NCI-H345 (cell line): ENCODE measurements at regions not wholly inside any gene's neighbourhood (a gene's known extent, or its start where the extent isn't known, plus 50 kb on each side); places are given as distances from the start of the nearest gene placed in this dataset.
A peak's percentile ranks its signal among the peaks of the same experiment; 100 is the strongest.
"Not testable (repeated sequence)": the region's sequence is repeated elsewhere in the genome, so short reads cannot be mapped to it uniquely, and the experiment has no call there.

Experiments
- DNase-seq: peaks from one replicate; lab custom pipeline; 2025; lab: John Stamatoyannopoulos, UW

DNA sequence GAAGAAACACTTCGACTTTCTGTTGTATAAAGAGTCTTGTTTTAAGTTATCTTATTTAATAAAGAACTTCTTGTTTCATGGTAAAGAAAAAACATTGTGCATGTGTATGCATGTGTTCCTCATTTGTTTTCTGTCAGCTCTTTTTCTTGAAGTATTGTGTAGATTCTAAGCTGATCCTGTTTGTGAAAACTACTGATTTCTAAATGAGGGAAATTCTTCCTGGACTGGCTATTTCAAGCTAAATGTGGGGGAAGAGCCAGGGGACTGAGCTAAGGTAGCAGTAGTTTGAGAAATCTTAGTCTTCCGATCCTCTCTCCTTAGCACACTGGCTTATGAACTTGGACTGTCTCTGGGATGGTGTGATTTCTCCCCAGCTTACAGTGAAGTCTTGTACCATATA lies 56.4 kb upstream of the RBMS1 start:
- no peak for DNase-seq

DNA sequence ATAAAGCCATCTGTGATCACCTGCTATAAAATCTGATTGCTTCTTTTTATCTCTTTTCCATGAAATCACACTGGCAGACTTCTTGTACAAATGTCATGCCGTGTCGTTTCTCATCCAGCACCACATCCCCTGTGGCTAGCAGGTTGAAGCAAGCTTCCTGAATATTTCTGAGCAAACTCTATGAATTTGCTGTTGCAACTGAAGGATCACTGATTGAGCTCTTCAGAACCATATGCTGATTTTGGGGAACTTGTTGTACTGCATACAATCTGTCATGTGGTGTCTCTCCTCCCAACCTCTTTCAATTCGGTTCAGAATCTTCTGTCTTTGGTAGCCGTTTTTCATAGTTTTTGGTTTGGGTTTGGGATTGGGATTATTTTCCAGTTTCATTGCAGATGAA lies 57.7 kb upstream of the RBMS1 start:
- DNase-seq = no peak

DNA sequence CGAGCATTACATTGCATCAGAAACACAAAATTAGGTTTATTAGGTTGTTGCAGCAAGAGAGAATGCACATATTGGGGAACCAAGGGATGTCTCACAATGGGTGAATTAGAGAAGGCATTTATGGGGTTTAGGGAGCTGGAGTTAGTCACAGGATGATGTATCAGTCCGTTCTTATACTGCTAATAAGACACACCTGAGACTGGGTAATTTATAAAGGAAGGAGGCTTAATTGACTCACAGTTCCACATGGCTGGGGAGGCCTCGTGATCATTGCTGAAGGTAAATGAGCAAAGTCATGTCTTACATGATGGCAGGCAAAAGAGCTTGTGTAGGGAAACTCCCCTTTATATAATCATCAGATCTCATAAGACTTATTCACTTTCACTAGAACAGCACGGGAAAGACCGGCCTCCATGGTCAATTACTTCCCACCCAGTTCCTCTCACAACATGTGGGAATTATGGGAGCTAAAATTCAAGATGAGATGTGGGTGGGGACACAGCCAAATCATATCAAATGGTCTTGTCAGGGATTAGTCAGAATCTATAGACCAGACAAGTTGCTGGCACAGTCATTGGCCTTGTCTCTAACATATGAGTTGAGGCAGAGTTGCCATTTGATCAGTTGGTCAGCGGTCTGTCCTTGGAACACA lies 61.9 kb upstream of the RBMS1 start:
- no peak for DNase-seq

DNA sequence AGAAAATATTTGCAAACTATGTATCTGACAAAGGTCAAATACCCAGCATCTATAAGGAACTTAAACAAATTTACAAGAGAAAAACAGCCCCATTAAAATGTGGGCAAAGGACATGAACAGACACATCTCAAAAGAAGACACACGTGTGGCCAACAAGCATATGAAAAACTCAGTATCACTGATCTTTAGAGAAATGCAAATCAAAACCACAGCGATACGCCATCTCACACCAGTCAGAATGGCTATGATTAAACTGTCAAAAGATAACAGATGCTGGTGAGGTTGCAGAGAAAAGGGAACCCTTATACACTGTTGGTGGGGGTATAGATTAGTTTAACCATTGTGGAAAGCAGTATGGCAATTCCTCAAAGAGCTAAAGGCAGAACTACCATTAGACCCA lies 64.3 kb upstream of the RBMS1 start:
- DNase-seq = no peak

DNA sequence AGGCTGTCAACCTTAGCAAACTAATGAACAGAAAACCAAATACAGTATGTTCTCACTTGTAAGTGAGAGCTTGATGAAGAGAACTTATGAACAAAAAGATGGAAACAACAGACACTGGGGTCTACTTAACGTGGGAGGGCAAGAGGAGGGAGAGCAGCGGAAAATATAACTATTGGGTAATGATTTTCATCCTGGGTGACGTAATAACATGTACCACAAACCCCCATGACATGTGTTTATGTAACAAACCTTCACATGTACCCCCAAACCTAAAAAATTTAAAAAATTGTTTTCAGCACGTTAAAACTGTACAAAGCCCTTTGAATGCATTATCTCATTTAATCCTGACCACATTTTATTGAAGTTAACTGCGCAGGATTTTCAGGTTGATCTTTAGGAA lies 64.9 kb upstream of the RBMS1 start:
- DNase-seq = no peak

DNA sequence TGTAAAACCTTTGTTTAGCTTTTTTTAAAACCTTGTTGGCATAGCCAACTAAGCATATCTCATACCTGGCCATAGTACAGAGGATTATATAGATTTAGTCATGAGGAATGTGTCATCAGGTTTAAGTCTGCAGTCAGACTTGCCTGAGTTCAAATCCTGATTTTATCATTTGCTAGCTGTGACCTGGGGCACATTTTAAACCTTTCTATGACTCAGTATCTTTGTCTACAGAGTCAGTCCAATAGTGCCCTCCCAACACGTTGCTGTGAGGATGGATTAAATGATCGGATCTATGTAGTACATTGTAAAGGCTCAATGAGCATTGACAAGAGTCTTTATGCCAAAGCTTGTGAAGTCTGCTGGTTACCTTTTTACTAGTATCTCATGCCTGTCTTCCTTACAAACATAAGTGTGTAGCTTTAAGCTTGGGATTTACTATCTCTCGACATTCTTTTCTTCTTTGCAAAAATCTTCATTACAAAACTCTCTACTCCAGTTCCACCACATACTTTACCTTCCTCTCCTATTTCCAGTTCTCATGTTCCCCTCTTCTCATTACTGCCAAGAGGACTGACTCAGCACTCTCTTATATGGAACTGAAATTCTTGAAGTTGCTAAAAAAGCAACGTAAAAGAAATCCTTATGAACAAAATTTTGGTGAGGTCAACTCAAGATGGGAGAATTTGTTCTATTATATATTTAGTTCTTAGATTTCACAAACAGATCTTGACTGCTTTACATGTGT lies 68.1 kb upstream of the RBMS1 start:
- no peak for DNase-seq

DNA sequence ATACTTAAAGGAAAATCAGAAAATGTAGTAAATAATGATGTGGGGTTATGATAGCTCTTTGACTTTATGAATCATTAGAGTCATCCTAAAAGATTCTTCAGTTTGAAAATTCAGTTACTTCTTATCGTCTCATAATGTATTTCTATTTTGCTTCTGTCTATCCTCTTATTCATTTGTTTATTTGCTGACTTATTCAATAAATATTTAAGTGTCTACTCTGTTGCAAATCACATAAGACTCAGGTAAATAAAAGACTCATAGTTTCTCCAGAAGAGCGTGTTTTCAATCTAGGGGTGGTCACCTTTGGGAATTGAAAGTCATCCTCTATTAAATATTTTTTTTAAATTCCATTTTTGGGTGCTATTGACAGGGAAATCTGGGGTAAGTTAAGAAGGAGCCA lies 69.1 kb upstream of the RBMS1 start:
- no peak for DNase-seq

DNA sequence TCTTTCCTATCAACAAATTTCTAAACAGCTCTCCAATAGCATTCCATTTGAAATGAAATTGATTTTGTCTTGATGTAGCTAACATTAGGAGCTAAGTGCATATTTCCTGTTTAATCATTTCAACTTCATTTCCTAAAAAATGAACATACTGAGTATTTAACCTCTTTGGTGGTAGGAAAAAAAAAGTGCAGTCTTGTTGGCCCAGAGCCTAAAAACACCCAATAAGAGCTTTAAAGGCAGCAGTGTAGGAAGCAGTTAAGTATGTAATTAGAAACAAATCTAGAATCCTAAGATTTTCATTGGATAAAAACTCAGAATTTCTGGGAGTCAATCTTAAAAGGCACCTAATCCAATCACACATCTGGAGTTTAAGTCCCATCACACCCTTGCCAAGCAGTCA lies 71.0 kb upstream of the RBMS1 start:
- no peak for DNase-seq

DNA sequence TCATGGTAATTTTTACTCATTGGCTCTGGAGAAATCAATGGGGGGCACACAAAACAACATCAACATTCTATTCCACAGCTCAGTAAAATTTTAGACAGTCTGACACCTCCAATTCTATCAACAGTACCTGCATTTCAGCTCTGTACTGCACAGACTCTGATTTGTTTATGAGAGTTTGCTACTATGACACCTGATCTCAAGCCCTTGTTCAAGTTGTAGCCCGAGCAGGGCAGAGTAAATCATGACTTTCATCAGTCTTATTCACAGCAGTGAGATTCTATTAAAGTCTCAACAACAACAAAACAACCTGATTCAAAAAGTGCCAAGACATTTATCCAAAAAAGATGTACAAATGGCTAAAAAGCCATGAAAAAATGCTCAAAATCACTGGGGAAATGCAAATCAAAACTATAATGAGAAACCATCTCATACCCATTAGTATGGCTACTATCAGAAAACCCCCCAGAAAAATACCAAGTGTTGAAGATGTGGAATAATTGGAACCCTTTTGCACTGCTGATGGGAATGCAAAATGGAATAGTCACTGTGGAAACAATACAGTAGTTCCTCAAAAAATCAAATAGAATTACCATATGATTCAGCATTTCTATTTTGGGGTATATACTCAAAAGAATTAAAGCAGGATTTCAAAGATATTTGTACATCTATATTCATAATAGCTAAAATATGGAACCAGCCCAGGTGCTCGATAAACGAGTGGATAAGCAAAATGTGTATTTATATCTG lies 71.7 kb upstream of the RBMS1 start:
- no peak for DNase-seq

DNA sequence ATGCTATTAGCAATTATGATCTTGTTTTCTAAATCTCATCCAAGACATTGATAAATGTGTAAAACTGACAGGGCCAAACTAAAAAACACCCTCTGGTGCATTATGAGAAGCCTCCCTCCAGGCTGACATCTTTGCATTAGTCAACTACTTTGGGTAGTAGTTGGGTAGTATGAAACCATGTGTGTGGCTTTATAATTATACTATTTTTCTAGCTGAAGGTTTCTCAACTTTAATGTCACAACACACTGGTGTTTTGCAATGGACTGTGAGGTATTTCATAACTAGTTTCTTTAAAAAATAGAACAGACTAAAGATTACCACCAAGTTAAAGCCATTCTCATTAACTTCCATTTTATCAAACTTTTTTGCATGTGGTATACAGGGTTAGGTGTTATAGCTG lies 73.1 kb upstream of the RBMS1 start:
- no peak for DNase-seq

DNA sequence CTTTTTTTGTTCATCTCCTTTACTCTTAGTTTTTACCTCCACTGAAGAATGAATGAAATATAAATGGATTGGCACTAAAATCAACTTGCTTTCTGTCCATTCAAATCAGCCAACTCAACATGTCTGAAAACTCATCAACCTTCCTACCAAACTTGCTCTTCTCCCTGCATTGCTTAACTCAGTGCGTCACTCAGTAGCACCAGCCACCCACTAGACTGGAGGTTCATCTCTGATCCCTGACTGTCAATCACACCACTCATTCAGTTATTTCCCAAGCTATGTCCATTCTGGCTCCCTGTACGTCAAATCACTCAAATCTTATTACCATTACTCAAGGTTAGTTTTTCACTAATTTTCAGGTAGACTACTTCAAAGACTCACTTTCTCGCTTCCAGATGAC lies 75.2 kb upstream of the RBMS1 start:
- DNase-seq = no peak

DNA sequence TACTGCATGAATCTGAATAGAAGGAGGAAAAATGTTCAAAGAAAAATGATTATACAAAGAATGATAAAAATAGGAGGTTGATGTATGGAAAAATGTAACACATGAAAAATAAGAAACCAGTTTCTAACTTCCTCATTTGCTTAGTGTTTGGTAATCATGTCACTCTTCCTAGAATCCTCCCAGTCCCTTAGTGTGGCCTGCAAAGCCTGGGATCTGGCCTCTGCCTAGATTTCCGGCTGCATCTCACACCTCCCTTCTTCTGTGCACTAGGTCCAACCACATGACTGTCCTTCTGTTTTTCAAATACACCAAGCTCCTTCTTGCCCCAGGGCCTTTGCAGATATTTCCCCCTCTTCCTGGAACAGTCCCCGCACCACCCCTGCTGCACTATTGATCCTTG lies 76.8 kb upstream of the RBMS1 start:
- DNase-seq = no peak

DNA sequence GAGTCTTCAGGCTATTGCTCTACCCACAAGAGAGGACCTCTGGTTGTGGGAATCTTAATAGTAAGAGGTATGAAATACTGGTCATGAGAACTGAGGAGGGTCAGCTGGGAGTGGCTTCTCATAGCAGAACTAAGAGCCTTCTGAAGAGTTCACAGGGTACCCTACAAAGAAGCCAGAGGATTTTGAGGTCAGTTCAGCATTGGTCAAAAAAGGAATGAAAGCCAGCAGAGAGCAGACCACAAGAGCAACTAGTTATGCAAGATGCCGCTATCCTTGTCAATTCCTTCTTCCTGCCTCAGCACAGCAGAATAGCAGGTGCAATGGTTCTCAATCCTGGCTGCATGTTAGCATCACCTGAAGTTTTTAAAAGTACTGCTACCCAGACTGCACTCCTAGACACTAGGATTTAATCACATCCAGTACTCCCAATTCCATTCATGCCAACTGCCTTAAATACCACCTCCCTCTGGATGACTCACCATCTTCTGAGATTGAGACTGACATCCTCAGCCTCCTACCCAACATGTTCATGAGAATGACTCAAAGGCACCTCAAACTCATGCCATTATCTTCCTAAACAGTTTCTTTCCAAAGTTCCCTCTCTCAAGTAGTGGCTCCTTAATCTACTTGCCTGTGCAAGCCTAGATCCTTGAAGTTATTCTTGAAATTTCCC lies 81.0 kb upstream of the RBMS1 start:
- DNase-seq = no peak

DNA sequence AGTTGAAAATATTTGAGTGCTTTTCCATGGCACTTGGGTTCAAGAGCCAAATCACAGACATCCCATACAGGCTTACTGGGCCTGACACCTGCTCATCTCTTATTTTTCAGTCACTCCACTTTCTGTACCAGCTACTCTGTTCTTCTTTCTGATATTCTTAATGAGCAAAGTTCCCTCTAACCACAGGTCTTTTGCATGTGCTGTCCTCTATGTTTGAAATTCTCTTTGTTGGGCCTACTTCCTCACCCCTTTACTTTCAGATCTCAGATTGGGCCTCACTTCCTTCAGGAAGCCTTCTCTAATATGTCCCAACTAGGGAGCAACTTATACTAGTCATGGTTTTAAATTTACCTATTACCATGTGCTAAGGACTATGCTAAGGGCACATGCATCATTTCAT lies 81.8 kb upstream of the RBMS1 start:
- DNase-seq = no peak

DNA sequence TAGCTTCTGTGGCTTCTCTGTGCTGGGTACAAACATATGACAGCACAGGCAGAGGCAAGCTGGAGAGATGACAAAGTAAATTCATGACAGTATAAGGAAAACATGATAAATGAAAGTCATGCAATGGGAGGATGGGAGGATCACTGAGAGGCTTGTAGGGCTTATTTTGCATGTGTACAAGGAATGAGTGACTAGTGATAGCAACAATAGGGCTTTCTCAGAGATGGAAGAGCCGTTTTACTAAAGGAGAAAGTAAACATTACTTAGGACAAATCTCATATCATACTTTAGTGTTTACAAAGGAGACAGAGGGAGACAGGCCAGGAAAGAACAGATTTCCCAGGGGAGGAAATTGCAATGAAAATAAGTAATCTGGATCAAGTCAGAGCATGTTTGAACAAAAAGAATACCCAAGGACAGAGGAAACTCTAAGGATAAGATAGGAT lies 82.5 kb upstream of the RBMS1 start:
- DNase-seq = no peak

DNA sequence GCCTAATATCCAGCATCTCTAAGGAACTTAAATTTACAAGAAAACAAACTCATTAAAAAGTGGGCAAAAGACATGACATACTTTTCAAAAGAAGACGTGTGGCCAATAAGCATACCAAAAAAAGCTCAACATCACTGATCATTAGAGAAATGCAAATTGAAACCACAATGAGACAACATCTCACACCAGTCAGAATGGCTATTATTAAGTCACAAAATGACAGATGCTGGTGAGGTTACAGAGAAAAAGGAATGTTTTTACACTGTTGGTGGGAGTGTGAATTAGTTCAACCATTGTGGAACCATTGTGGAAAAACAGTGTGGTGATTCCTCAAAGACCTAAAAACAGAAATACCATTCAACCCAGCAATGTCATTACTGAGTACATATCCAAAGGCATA lies 83.5 kb upstream of the RBMS1 start:
- not testable (repeated sequence) for DNase-seq

DNA sequence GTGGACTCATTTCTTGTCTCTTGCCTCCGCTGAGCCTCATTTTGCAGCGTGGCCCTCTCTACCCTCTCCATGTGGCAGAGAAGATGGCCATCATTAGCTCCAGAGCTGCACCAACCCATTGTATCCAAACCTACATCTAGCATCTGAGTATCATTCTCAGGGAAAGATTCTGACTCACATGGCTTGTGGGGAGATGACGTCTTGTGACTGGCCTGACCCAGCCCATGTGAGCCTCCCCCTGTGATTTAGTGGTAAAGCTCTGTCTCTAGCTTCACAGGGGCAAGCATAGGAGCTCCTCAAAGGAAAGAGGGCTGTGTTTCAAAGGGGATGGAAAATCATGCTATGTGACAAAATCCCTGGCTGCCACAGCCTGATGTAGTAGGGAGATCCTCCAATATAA lies 87.4 kb upstream of the RBMS1 start:
- DNase-seq = no peak

DNA sequence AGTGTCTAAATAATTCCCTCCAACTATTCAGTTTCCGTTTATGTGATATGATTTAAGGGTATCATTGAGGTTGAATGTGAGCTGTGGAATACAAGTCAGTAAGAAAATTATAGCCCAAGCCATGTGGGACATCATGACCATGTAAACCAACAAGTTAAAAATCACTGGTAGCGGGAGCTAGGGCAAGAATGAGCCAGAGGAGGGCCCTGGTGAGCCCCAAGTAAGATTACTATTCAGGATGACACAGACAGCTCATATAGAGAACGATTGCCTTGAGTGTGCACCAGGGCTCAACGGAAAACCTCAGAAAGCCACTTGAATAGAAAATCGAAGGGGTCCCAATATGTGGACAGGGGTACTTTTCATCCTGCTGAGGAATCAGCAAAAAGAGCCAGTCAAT lies 87.8 kb upstream of the RBMS1 start:
- DNase-seq = no peak

DNA sequence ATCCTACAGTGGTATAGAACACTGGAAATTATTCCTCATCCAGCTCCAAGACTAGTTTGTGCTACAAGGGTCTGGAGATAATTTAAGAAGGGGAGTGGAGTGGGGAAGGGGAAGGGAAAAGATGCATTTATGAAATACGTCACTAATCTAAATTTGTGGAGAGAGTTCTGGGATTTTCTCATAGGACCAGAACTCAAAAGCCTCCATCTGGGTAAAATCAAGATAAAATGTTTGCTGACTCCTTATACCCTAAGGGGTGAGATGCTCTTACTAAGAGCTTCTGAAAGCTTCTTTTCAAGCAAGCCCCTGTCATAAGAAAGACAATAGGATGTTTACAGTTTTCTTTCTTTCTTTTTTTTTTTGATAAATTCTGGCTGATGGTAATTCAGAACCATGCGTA lies 88.5 kb upstream of the RBMS1 start:
- no peak for DNase-seq

DNA sequence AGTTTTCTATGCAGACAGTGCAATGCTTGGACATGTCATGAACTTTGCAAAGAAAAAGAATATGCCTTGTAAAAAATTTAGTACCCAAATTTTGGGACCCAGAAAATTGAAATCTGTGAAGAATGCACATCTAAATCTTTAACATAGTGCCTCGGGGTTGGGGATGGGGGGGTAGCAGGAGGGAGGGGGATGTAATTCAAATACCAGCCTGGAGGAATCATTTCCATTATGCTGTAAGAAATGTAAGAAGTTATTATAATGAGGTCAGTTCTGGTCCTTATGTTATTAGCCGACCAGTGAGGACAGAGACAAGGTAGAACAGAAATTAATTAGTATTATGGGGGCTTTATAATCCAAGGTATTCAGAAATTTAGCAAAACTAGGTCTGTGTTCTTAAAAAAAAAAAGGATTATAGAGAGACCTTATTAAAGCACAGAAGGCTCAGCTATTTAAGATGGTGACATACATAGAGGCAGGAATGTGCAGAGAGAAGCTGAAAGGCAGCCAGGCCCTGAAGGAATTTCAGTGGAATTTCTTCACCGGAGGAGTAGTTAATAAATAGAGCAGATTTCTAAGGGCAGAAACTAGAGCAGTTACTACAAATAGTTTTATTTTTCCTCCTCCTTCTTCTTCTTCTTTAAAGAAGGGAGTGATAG lies 89.0 kb upstream of the RBMS1 start:
- no peak for DNase-seq

DNA sequence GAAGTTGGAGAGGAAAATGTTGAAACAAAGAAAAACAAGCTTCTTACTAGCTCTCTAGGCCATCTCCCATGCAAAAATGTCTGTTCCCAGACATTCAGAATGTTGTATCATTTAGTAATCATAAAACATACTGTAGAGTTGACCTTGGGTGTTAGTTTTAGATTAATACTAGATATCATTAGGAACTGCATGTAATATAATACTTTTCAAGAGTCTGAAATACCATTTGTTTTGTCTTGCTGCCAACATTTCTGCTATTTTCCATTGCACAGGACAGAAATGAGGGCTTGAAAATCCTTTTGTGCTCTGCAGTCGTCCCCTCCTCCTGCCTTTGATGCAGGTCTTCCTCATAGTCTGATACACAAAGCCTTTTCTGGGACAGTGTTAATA lies 89.5 kb upstream of the RBMS1 start:
- DNase-seq = peak; percentile 6

DNA sequence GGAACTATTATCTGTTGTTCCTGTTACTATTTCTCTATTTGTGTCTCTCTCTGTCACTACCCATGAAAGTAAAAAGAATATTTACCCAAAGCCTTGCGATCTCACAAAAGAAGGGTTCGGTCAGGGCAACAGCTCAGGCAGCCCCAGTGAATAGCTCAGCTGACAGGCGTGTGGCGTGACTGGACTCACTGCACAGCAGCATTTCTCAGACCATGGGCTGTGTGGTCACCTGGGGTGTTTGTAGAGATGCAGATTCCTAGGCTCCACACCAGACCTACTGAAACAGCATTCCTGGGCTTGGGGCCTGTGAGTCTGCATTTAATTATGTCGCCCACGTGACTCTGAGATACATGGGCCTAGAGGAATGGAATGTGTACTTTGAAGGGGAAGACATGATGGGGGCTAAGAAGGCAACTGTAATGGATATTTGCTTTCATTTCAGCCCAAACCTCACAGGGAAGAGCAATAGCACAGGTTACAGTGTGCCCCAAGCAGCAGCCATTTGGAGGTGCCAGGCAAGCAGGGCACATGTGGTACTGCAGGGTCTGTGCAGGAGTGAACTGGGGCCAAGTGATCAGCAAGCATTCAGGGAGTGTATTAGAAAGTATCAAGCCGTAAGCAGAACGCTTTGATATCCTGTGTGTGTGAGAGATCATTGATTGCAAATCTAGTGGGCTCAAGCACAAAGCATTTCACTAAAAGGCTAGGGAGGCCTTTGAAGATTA lies 90.4 kb upstream of the RBMS1 start:
- DNase-seq = no peak
